H9 (cell line): ENCODE measurements at regions not wholly inside any gene's neighbourhood (a gene's known extent, or its start where the extent isn't known, plus 50 kb on each side); places are given as distances from the start of the nearest gene placed in this dataset.

ENCODE experiments used
- DNase-seq: peaks from one replicate; pipeline ENCODE4 v3.0.0-alpha.2; 2017
- H2AFZ ChIP-seq: one replicate; pipeline ENCODE4 v1.6.1; 2013; ENCODE audit warnings: mild to moderate bottlenecking, low read length, control low read depth, moderate library complexity
- H2AK5ac ChIP-seq: 2 replicates; pipeline ENCODE4 v1.6.1; 2013; ENCODE audit warnings: low read length, control low read depth, mixed read lengths; ENCODE audit not compliant: insufficient read length
- H2BK120ac ChIP-seq: one replicate; pipeline ENCODE4 v1.6.1; 2013; ENCODE audit warnings: low read depth, mild to moderate bottlenecking, low read length, control low read depth, inconsistent platforms; ENCODE audit not compliant: poor library complexity, severe bottlenecking
- H2BK12ac ChIP-seq: 2 replicates; pipeline ENCODE4 v1.6.1; 2013; ENCODE audit warnings: low read length, control low read depth, mixed read lengths, low read depth; ENCODE audit not compliant: insufficient read length
- H2BK15ac ChIP-seq: 2 replicates; pipeline ENCODE4 v1.6.1; 2013; ENCODE audit warnings: low read depth, low read length, control low read depth
- H2BK20ac ChIP-seq: one replicate; pipeline ENCODE4 v1.6.1; 2013; ENCODE audit warnings: low read depth, mild to moderate bottlenecking, low read length, control low read depth, inconsistent platforms; ENCODE audit not compliant: poor library complexity, severe bottlenecking
- H2BK5ac ChIP-seq: 2 replicates; pipeline ENCODE4 v1.6.1; 2013; ENCODE audit warnings: low read length, control low read depth, mixed read lengths; ENCODE audit not compliant: insufficient read length
- H3K14ac ChIP-seq: 2 replicates; pipeline ENCODE4 v1.6.1; 2013; ENCODE audit warnings: low read length, control low read depth; ENCODE audit not compliant: insufficient read depth
- H3K18ac ChIP-seq: 2 replicates; pipeline ENCODE4 v1.6.1; 2013; ENCODE audit warnings: low read depth, mild to moderate bottlenecking, mixed read lengths, low read length, control low read depth; ENCODE audit not compliant: insufficient read length
- H3K23ac ChIP-seq: 2 replicates; pipeline ENCODE4 v1.6.1; 2013; ENCODE audit warnings: low read length, control low read depth, mixed read lengths, low read depth; ENCODE audit not compliant: insufficient read length
- H3K23me2 ChIP-seq: 2 replicates; pipeline ENCODE4 v1.6.1; 2013; ENCODE audit warnings: low read depth, mild to moderate bottlenecking, mixed read lengths, low read length, control low read depth; ENCODE audit not compliant: insufficient read length, poor library complexity, severe bottlenecking
- H3K27ac ChIP-seq: 2 replicates; pipeline ENCODE4 v1.5.1; 2013; ENCODE audit warnings: low read length, control low read depth, mixed read lengths, low read depth; ENCODE audit not compliant: insufficient read length
- H3K27me3 ChIP-seq: 2 replicates; pipeline ENCODE4 v1.6.1; 2013; ENCODE audit warnings: low read length, control low read depth, inconsistent platforms; ENCODE audit not compliant: insufficient read depth
- H3K4ac ChIP-seq: 2 replicates; pipeline ENCODE4 v1.6.1; 2013; ENCODE audit warnings: low read depth, mild to moderate bottlenecking, control low read depth, inconsistent platforms, low read length, moderate library complexity
- H3K4me1 ChIP-seq: 2 replicates; pipeline ENCODE4 v1.6.1; 2013; ENCODE audit warnings: low read length, control low read depth, inconsistent platforms; ENCODE audit not compliant: insufficient read depth
- H3K4me2 ChIP-seq: 2 replicates; pipeline ENCODE4 v1.6.1; 2013; ENCODE audit warnings: low read length, control low read depth, mixed read lengths; ENCODE audit not compliant: insufficient read length, insufficient read depth
- H3K56ac ChIP-seq: 2 replicates; pipeline ENCODE4 v1.6.1; 2013; ENCODE audit warnings: low read depth, mild to moderate bottlenecking, mixed read lengths, low read length, control low read depth; ENCODE audit not compliant: insufficient read length
- H3K79me1 ChIP-seq: 2 replicates; pipeline ENCODE4 v1.6.1; 2013; ENCODE audit warnings: low read depth, mild to moderate bottlenecking, moderate library complexity, low read length, control low read depth, inconsistent platforms; ENCODE audit not compliant: insufficient read depth, poor library complexity, severe bottlenecking
- H3K79me2 ChIP-seq: 2 replicates; pipeline ENCODE4 v1.6.1; 2013; ENCODE audit warnings: low read length, control low read depth, inconsistent platforms; ENCODE audit not compliant: insufficient read depth
- H3K9ac ChIP-seq: 2 replicates; pipeline ENCODE4 v1.6.1; 2013; ENCODE audit warnings: low read length, control low read depth, mixed read lengths; ENCODE audit not compliant: insufficient read length; ENCODE audit errors: extremely low read depth
- H3K9me3 ChIP-seq: one replicate; pipeline ENCODE4 v1.6.1; 2013; ENCODE audit warnings: low read depth, low read length, inconsistent platforms; ENCODE audit not compliant: control insufficient read depth
- H3T11ph ChIP-seq: one replicate; pipeline ENCODE4 v1.6.1; 2013; ENCODE audit warnings: mild to moderate bottlenecking, low read length, control low read depth, inconsistent platforms
- H4K20me1 ChIP-seq: one replicate; pipeline ENCODE4 v1.6.1; 2013; ENCODE audit not compliant: control insufficient read depth, insufficient read length, insufficient read depth
- H4K5ac ChIP-seq: 2 replicates; pipeline ENCODE4 v1.6.1; 2013; ENCODE audit warnings: low read depth, mild to moderate bottlenecking, mixed read lengths, low read length, control low read depth; ENCODE audit not compliant: insufficient read length
- H4K8ac ChIP-seq: replicated peaks from 2 replicates; pipeline ENCODE4 v1.6.1; 2013; ENCODE audit warnings: low read length, control low read depth, mixed read lengths, low read depth; ENCODE audit not compliant: insufficient read length
- H4K91ac ChIP-seq: 2 replicates; pipeline ENCODE4 v1.6.1; 2013; ENCODE audit warnings: low read depth, mild to moderate bottlenecking, moderate library complexity, mixed read lengths, low read length, control low read depth; ENCODE audit not compliant: insufficient read length
- H3K27ac Mint-ChIP-seq, 3 experiments: 2 replicates in 2 of 3; 3 replicates in 1 of 3; pipeline ENCODE4 v1.8.0; 2020 to 2021; ENCODE audit warnings: mixed read lengths in 3 of 3, mild to moderate bottlenecking in 1 of 3, moderate library complexity in 1 of 3
- H3K27me3 Mint-ChIP-seq: 2 replicates; pipeline ENCODE4 v1.8.0; 2021; ENCODE audit warnings: low read depth, mild to moderate bottlenecking, moderate library complexity, mixed read lengths
- H3K36me3 Mint-ChIP-seq, 3 experiments: 2 replicates in 2 of 3; 3 replicates in 1 of 3; pipeline ENCODE4 v1.8.0; 2020 to 2021; ENCODE audit warnings: low read depth in 3 of 3, mixed read lengths in 3 of 3; ENCODE audit not compliant: insufficient read depth in 1 of 3
- H3K4me1 Mint-ChIP-seq, 2 experiments: 2 replicates each; pipeline ENCODE4 v1.8.0; 2020; ENCODE audit warnings: mixed read lengths in 2 of 2
- H3K4me3 Mint-ChIP-seq, 2 experiments: 2 replicates in 1 of 2; 3 replicates in 1 of 2; pipeline ENCODE4 v1.8.0; 2020 to 2021; ENCODE audit warnings: mild to moderate bottlenecking in 2 of 2, mixed read lengths in 2 of 2, moderate library complexity in 1 of 2
- H3K9me3 Mint-ChIP-seq, 2 experiments: 2 replicates in 1 of 2; 3 replicates in 1 of 2; pipeline ENCODE4 v1.8.0; 2020; ENCODE audit warnings: mild to moderate bottlenecking in 2 of 2, mixed read lengths in 2 of 2, moderate library complexity in 1 of 2
- CTCF ChIP-seq: fragments of 200-600 bp; sonication (generic); conservative IDR thresholded peaks from 3 replicates; pipeline ENCODE4 v1.8.0; 2021; ENCODE audit warnings: antibody characterized with exemption, mild to moderate bottlenecking

- Histone ChIP-seq H3K9ac (no peak overlapping the region), H3K27me3 (no peaks in the 10 kb centered on the region), H2BK15ac (no peak overlapping the region), H3K79me2 (no peaks in the 10 kb centered on the region; the same call in 1 of the 2 replicates), H3K18ac (no peak overlapping the region), H4K91ac (no peak overlapping the region), H4K8ac (no peak overlapping the region), H3T11ph (no peak overlapping the region), H2BK120ac (no peak overlapping the region), H3K79me1 (no peaks in the 10 kb centered on the region), H4K20me1 (no peaks in the 10 kb centered on the region), H2BK20ac (no peak overlapping the region), H3K4me1 (peaks cover 6% of the 10 kb centered on the region), H3K9me3 (no peaks in the 10 kb centered on the region), H4K5ac (no peak overlapping the region), H3K23me2 (no peaks in the 10 kb centered on the region), H3K23ac (no peak overlapping the region), H2AFZ (no peak overlapping the region), H2BK12ac (no peak overlapping the region), H3K4me2 (no peak overlapping the region), H3K4ac (no peak overlapping the region), H3K14ac (no peak overlapping the region), H3K27ac (no peak overlapping the region), H2AK5ac (no peak overlapping the region), H3K56ac (no peak overlapping the region), H2BK5ac (no peak overlapping the region)
- H3K4me1 Mint-ChIP-seq: peaks cover 10% of the 10 kb centered on the region in 2 experiments
- no peak overlapping the region for H3K4me3 Mint-ChIP-seq
- H3K36me3 Mint-ChIP-seq: peaks cover 0 to 4% (median 2%) of the 10 kb centered on the region in 3 experiments; a peak in 4 of 7 replicates
- TF ChIP-seq CTCF: no peak
- H3K27me3 Mint-ChIP-seq: no peaks in the 10 kb centered on the region
- no peaks in the 10 kb centered on the region for H3K9me3 Mint-ChIP-seq
- H3K27ac Mint-ChIP-seq: no peak overlapping the region
- no peak for DNase-seq
Measured at GRCh38 chr2:39492716-39493115, 55.6 kb upstream of the MAP4K3 start.
